ENCODE measurements at regions not wholly inside any gene's neighbourhood (a gene's known extent, or its start where the extent isn't known, plus 50 kb on each side); places are given as distances from the start of the nearest gene placed in this dataset.
"Not testable (repeated sequence)": the region's sequence is repeated elsewhere in the genome, so short reads cannot be mapped to it uniquely, and the experiment has no call there.

GRCh38 chr4:86413426-86413825, 53.6 kb upstream of the MAPK10 start:
- not testable (repeated sequence) for DNase-seq

- DNase-seq: no peak
Observed at GRCh38 chr4:86414686-86415085, 54.8 kb upstream of the MAPK10 start.

GRCh38 chr4:86416081-86416480, 56.2 kb upstream of the MAPK10 start:
- no peak for DNase-seq

GRCh38 chr4:86421461-86421860, 61.6 kb upstream of the MAPK10 start:
- DNase-seq: no peak

GRCh38 chr4:86431543-86432116, 71.8 kb upstream of the MAPK10 start:
- no peak for DNase-seq

DNA sequence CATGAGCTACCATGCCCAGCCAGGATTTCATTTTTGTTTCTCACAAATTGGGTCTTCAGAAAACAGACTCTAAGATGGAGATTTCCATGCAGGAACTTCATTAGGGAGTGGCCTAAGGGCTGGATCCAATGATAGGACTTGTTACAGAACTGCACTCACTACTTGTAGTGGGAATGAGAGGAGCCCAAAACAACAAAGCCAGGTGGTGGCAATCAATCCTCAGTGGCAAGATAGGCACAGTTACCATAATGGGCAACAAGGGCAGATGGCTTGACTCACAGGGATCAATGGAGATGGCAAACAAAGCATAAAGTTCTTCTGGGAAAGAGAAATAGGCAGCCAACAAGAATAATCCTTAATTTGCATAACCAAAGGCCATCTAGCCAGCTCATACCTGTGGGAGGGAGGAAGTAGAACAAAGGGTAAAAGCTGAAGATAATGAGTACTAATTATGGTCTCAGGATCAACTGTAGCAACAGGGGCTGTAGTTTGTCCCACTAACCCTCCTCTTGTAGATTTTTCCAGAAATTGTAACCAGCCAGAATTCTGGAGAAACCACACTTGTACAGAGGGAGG, 72.8 kb upstream of the MAPK10 start:
- no peak for DNase-seq

- DNase-seq: no peak
Observed at GRCh38 chr4:86439293-86439692, 79.4 kb upstream of the MAPK10 start.

DNA sequence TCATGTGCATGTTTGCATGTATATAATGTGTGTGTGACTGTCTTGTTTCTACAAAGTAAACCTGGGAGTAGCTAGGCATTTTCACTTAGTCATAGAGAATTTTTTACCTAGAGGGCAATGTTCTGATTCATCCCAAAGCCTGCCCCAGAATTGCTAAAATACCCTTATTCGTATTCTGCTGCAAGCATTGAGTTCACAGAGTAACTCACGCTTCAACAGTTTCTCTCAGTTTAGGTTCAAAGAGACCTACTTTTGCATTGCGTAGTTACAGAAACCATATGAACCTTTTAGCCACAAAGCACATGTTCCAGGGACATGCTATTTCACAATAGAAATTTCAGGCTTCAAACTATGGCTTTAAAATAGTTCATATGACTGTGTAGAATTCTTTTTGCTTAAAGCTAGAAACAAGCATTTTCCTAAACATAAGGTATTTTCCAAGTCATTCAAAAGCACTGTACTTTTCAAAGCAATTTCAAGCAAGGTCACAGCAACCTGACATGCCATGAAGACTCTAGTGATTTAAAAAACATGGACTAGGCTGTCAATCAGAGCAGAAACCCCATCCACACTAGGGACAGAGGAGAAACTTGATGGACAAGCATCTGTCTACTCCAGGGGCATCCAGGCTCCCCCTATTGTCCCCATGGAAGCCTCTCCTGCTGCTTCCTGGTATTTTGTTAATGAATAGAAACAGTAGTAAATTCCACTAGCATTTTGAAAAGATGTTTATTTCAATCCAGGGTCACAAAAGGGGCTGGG, 81.5 kb upstream of the MAPK10 start:
- no peak for DNase-seq

DNA sequence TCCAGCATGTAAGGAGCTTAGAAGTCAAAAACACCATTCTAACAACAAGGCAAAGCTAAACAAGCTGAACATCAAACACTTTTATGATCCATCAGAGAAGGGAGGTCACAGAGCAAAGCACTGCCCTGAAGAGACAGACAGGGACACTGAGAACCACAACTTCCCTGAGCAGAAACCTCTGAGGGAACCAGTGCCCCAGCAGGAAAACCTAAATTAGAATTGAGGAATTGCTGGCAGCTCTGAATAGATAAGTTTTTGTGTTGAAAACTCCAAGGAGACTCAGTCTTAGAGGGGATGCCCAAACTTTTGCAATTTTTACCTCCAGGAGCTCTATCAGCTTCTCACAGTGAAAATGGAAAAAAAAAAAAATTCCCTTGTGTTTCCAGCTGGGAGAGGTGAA, 83.0 kb upstream of the MAPK10 start:
- no peak for DNase-seq

DNA sequence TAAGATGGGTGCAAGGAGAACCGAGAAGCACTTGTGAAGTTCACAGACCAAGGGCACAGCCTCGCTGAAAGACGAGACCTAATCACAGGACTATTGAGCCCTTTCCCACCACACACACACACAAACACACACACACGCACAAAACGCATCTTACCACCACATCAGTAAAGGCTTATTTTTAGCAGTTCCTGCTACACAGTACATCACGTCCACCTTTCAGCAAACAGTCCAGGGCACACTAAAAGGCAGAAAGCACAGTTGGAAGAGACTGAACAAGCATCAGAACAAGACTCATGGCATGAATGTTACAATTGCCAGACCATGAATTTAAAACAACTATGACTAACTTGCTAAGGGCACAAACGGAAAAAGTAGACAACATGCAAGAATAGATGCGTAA, 83.6 kb upstream of the MAPK10 start:
- DNase-seq: no peak

DNA sequence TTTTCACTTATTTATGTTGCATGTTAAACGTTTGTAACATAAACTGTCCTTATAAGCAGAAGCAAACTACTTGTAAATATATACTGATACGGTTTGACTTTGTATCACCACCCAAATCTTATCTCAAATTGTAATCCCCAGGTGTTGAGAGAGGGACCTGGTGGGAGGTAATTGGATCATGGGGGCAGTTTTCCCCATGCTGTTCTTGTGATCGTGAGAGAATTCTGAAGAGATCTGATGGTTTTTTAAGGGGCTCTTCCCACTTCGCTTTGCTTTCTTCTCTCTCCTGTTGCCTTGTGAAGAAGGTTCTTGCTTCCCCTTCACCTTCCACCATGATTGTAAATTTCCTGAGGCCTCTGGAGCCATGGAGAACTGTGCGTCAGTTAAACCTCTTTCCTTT, 87.1 kb upstream of the MAPK10 start:
- DNase-seq: no peak

- DNase-seq: no peak
Observed at GRCh38 chr4:86448871-86449270, 89.0 kb upstream of the MAPK10 start.

DNA sequence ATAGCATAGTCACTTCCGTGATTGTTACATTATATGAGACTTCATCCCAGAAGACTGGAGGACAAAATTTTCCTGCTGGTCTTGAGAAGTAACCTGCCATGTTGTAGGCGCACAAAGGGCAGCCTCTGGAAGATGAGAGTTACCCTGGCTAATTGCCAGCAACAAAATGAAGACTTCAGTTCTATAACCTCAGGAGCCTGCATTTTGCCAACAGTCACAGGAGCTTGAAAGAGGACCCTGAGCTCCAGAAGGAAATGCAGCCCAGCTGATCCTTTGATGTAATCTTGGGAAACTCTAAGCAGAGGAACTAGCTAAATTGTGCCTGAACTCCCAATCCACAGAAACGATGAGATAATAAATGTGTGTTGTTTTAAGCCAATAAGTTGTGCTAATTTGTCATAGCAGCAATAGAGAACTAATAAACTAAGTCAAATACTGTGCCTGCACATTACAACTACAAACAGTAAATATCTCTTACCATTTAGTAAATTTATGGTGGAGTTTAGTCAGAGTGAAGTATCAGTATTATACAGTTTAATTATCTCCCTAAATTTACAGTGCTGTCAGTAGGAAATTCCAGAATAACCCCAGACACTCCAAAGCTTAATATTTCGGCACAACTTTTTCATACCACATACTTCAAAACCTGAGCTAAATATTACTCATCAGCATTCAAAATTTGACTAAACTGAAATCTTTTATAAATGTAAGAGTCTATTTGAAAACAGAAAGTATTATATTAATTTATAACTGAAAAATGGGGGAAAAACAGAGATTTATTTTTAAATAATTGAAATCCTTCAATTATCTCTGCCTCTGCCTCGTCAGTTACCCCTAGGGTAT, 90.1 kb upstream of the MAPK10 start:
- DNase-seq: no peak

- no peak for DNase-seq
Observed at GRCh38 chr4:86450861-86451260, 91.0 kb upstream of the MAPK10 start.

GRCh38 chr4:86451560-86452330, 91.9 kb upstream of the MAPK10 start:
- DNase-seq: no peak

DNA sequence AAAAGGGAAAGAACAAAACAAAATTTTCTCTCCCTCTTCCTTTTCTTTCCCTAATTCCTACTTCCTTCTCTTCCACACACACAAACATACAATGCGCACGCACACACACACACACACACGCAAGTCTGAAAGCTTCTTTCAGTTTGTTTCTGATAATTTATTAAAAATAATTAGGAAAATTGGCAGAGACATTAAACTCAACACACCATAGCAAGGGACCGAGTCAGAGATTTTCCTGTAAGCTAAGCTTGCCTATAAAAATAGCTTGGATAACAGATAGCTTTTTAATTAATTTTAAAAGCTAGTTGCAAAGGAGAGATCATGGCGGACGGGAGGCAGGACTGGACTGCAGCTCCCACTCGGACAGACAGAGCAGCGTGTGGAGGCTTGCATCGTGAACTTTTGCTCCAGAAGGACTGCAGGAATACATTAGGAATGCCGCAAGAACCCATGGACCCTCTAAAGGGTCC, 92.6 kb upstream of the MAPK10 start:
- no peak for DNase-seq

- DNase-seq: no peak
Observed at GRCh38 chr4:86452924-86453531, 93.2 kb upstream of the MAPK10 start.

DNA sequence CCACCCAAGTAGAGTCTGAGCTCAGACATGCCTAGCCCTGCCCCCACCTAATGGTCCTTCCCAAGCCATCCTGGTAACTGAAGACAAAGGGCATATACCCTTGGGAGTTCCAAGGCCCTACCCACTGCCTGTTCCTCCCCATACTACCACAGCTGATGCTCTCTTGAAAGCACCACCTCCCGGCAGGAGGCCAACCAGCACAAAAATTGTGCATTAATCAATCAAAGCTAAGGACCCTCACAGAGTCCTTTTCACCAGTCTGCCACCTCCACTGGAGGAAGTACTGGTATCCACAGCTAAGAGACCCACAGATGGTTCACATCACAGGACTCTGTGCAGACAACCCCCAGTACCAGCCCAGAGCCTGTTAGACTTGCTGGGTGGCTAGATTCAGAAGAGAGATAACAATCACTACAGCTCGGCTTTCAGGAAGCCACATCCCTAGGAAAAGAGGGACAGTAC, 93.8 kb upstream of the MAPK10 start:
- DNase-seq: not testable (repeated sequence)

GRCh38 chr4:86461849-86462248, 102.0 kb upstream of the MAPK10 start:
- no peak for DNase-seq

GRCh38 chr4:86472377-86473019, 112.6 kb upstream of the MAPK10 start:
- DNase-seq: no peak

- DNase-seq: not testable (repeated sequence)
Observed at GRCh38 chr4:86478151-86478550, 116.0 kb upstream of the PTPN13 start.

DNA sequence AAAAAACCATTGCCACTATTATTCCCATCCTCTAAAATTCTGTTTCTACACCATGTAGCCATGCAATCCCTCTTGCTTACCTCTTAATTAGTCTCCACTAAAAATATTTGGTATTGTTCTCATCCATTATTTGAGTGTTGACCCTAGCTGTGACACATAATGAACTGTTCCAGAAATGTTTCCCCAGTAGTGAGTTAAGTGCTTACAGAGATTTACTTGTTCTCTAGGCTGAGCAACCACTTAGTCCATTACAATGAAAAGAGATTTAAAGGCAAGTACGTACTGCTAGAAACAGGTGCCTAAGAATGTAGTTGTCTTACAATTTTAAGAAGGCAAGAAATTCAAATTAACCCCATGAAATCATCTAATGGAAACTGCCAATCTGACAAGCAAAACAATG, 112.7 kb upstream of the PTPN13 start:
- DNase-seq: no peak
